SU-DHL-6 (cell line): ENCODE measurements at regions not wholly inside any gene's neighbourhood (a gene's known extent, or its start where the extent isn't known, plus 50 kb on each side); places are given as distances from the start of the nearest gene placed in this dataset.

Source experiments
- H2AFZ ChIP-seq: fragments of 200-600 bp; sonication (generic); 2 replicates; pipeline ENCODE4 v1.6.1; 2014; ENCODE audit warnings: low read depth, mild to moderate bottlenecking, moderate library complexity, mixed read lengths, antibody characterized with exemption, low read length; ENCODE audit not compliant: severe bottlenecking
- H3F3A ChIP-seq: fragments of 200-600 bp; shearing (Covaris generic); 2 replicates; pipeline ENCODE4 v1.6.0; 2016; ENCODE audit warnings: antibody characterized with exemption, mild to moderate bottlenecking; ENCODE audit not compliant: insufficient read depth
- H3K27ac ChIP-seq: fragments of 200-600 bp; sonication (generic); 2 replicates; pipeline ENCODE4 v1.5.1; 2016; ENCODE audit warnings: low read depth, mild to moderate bottlenecking, low read length, moderate library complexity, mixed read lengths
- H3K27me3 ChIP-seq: fragments of 200-600 bp; sonication (generic), shearing (Covaris generic); 2 replicates; pipeline ENCODE4 v1.6.0; 2014; ENCODE audit warnings: mild to moderate bottlenecking, low read length
- H3K36me3 ChIP-seq: fragments of 200-600 bp; sonication (generic); 2 replicates; pipeline ENCODE4 v1.6.1; 2014; ENCODE audit warnings: mild to moderate bottlenecking, low read length, mixed read lengths
- H3K4me2 ChIP-seq: fragments of 300-600, 200-600 bp; shearing (Covaris generic), sonication (generic); 2 replicates; pipeline ENCODE4 v1.6.0; 2014; ENCODE audit warnings: low read length, low read depth, mild to moderate bottlenecking; ENCODE audit not compliant: poor library complexity, severe bottlenecking
- H3K4me3 ChIP-seq: fragments of 200-600 bp; sonication (generic); 2 replicates; pipeline ENCODE4 v1.5.1; 2014; ENCODE audit warnings: antibody characterized with exemption, low read length, mild to moderate bottlenecking, mixed read lengths; ENCODE audit not compliant: insufficient read depth, poor library complexity, severe bottlenecking
- H3K79me2 ChIP-seq: fragments of 200-600 bp; sonication (generic); 2 replicates; pipeline ENCODE4 v1.6.1; 2014; ENCODE audit warnings: mild to moderate bottlenecking, low read length, moderate library complexity; ENCODE audit not compliant: insufficient read depth
- H3K9ac ChIP-seq: fragments of 200-600 bp; sonication (generic); 2 replicates; pipeline ENCODE4 v1.7.0; 2014; ENCODE audit warnings: mild to moderate bottlenecking, low read length
- H3K9me2 ChIP-seq: fragments of 200-600 bp; sonication (generic); replicated peaks from 2 replicates; pipeline ENCODE4 v1.6.1; 2014; ENCODE audit warnings: low read length; ENCODE audit not compliant: insufficient read depth
- H3K9me3 ChIP-seq: fragments of 200-600 bp; sonication (generic); 2 replicates; pipeline ENCODE4 v1.6.1; 2014; ENCODE audit warnings: low read length, mixed read lengths; ENCODE audit not compliant: insufficient read depth
- H4K20me1 ChIP-seq: fragments of 200-600 bp; sonication (generic); 2 replicates; pipeline ENCODE4 v1.6.1; 2014; ENCODE audit warnings: low read depth, mild to moderate bottlenecking, antibody characterized with exemption, low read length, moderate library complexity, mixed read lengths
- CTCF ChIP-seq: fragments of 200-600 bp; sonication (generic); IDR thresholded peaks from one replicate; pipeline ENCODE4 v1.5.1; 2017; ENCODE audit warnings: antibody characterized with exemption, mild to moderate bottlenecking, low read length, moderate library complexity; ENCODE audit not compliant: insufficient read depth, poor library complexity, severe bottlenecking
- EZH2phosphoT487 ChIP-seq: fragments of 200-600 bp; sonication (generic), shearing (Covaris generic); conservative IDR thresholded peaks from 2 replicates; pipeline ENCODE4 v1.6.1; 2018; ENCODE audit warnings: mild to moderate bottlenecking, antibody characterized with exemption, low read length, moderate library complexity, mixed read lengths

GRCh38 chr21:20877976-20878375 is 120.2 kb upstream of the NCAM2 start:
- H3K27ac ChIP-seq: no peak overlapping the region
- H3K9me2 ChIP-seq: no peaks in the 10 kb centered on the region
- H3K4me3 ChIP-seq: no peak overlapping the region
- H3K9me3 ChIP-seq: no peaks in the 10 kb centered on the region
- no peaks in the 10 kb centered on the region for H3F3A ChIP-seq
- no peaks in the 10 kb centered on the region for H3K36me3 ChIP-seq
- TF ChIP-seq EZH2phosphoT487: no peak
- TF ChIP-seq CTCF: no peak
- H3K79me2 ChIP-seq: no peaks in the 10 kb centered on the region
- no peaks in the 10 kb centered on the region for H4K20me1 ChIP-seq
- peak overlapping the region; percentile 7 for H2AFZ ChIP-seq
- H3K4me2 ChIP-seq: no peak overlapping the region
- no peak overlapping the region for H3K9ac ChIP-seq
- no peaks in the 10 kb centered on the region for H3K27me3 ChIP-seq

GRCh38 chr21:20882462-20883407 is 115.5 kb upstream of the NCAM2 start:
- Histone ChIP-seq H3K27me3 (no peaks in the 10 kb centered on the region), H3F3A (no peaks in the 10 kb centered on the region), H3K9me2 (no peaks in the 10 kb centered on the region), H3K9ac (no peak overlapping the region), H3K36me3 (no peaks in the 10 kb centered on the region), H4K20me1 (no peaks in the 10 kb centered on the region), H2AFZ (no peak overlapping the region), H3K79me2 (no peaks in the 10 kb centered on the region), H3K4me2 (no peak overlapping the region), H3K27ac (no peak overlapping the region), H3K4me3 (no peak overlapping the region), H3K9me3 (no peaks in the 10 kb centered on the region)
- no peak for TF ChIP-seq EZH2phosphoT487
- peak; percentile 35 for TF ChIP-seq CTCF

GRCh38 chr21:20883408-20883800 is 114.8 kb upstream of the NCAM2 start:
- Histone ChIP-seq H3K79me2 (no peaks in the 10 kb centered on the region), H3K27me3 (no peaks in the 10 kb centered on the region), H3K9me3 (no peaks in the 10 kb centered on the region), H3K9ac (no peak overlapping the region), H3K4me3 (no peak overlapping the region), H3K36me3 (no peaks in the 10 kb centered on the region), H3K27ac (no peak overlapping the region), H4K20me1 (no peaks in the 10 kb centered on the region), H3K4me2 (no peak overlapping the region), H2AFZ (no peak overlapping the region), H3F3A (no peaks in the 10 kb centered on the region), H3K9me2 (no peaks in the 10 kb centered on the region)
- TF ChIP-seq EZH2phosphoT487 (no peak), CTCF (no peak)
